ENCODE measurements at regions not wholly inside any gene's neighbourhood (a gene's known extent, or its start where the extent isn't known, plus 50 kb on each side); places are given as distances from the start of the nearest gene placed in this dataset.
"Not testable (repeated sequence)": the region's sequence is repeated elsewhere in the genome, so short reads cannot be mapped to it uniquely, and the experiment has no call there.

DNA sequence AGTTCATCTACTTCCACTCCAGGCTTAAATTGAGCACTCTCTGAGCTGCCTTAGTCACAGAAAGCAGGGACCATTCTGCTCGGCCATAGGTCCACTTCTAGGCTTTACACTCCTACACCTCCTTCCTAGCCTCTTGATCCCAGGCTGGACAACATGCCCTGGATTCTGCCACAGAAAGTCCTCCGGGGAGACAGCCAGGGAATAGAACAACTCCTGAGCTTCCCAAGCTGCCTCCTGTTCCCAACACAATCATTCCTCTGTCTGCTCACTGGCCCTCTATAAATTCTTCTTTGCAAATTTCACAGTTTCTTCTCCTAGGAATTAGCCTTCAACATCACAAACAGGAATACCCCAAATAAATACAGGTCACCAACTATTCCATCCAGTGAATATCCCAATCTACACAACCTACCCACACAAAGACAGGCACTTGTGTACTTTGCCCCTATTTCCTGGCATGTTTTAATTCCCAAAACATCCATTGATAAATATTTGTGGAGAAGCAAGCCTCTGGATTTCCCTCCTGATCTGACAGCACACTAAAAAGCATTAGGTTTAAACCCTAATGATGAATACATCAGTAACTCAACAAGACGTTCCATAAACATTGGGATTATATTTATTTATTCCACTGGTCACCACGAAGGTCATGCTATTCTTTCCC is 125.5 kb downstream of the ENC1 start:
- no peaks in the 10 kb centered on the region for H3K36me3 ChIP-seq (ENCODE audit: low read depth)
- no peaks in the 10 kb centered on the region for H3K4me1 ChIP-seq (ENCODE audit: low read depth)
- TF ChIP-seq, protein P1, sequence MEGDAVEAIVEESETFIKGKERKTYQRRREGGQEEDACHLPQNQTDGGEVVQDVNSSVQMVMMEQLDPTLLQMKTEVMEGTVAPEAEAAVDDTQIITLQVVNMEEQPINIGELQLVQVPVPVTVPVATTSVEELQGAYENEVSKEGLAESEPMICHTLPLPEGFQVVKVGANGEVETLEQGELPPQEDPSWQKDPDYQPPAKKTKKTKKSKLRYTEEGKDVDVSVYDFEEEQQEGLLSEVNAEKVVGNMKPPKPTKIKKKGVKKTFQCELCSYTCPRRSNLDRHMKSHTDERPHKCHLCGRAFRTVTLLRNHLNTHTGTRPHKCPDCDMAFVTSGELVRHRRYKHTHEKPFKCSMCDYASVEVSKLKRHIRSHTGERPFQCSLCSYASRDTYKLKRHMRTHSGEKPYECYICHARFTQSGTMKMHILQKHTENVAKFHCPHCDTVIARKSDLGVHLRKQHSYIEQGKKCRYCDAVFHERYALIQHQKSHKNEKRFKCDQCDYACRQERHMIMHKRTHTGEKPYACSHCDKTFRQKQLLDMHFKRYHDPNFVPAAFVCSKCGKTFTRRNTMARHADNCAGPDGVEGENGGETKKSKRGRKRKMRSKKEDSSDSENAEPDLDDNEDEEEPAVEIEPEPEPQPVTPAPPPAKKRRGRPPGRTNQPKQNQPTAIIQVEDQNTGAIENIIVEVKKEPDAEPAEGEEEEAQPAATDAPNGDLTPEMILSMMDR (IDR thresholded peaks at IDR 0.05), result no peak
- H3K4me3 ChIP-seq, result no peak overlapping the region
- intact Hi-C loops (cut with DNase I, micrococcal nuclease), result no loop called here
- DNase-seq, result no peak
- H3K9me3 ChIP-seq, result no peaks in the 10 kb centered on the region
- no peak for ATAC-seq

DNA sequence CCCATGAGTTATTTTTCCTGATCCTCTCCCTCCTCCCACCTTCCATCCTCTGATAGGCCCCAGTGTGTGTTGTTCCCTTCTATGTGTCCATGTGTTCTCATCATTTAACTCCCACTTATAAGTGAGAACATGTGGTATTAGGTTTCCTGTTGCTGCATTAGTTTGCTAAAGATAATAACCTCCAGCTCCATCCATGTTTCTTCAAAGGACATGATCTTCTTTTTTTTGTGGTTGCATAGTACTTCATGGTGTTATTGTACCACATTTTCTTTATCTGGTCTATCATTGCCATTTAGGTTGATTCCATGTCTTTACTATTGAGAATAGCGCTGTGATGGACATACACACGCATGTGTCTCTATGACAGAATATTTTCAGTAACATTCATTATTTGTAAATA is 128.8 kb downstream of the ENC1 start:
- H3K9me3 ChIP-seq; ATAC-seq; H3K4me1 ChIP-seq (ENCODE audit: low read depth); H3K4me3 ChIP-seq; H3K36me3 ChIP-seq (ENCODE audit: low read depth); DNase-seq; intact Hi-C loops (cut with DNase I, micrococcal nuclease): not testable (repeated sequence)

DNA sequence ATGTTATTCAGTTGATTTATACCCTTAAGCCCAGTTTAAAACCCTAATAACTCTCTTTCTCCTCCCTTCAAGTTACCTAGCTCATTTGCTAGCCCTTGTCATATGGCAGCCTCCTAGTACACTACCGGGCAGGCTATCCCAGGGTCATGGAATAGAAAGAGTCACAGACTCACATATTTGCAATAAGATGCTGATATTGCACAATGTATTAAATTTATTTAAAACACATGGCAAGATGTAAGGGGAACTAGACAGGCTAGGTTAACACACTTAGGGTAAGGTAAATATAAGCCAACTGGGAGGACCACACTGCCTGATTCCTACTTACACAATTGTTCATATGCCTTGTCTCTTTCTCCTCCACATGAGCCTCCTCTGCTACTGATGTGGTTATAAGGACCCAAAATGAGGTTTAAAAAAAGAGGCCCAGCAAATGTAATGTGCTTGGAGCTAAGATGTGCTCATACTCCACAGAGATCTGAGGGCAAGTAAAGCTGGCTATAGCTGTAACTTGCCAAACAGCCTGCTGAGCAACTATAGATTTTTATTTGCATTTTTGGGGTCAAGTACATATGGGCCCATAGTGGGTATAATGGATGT is 130.0 kb downstream of the ENC1 start:
- TF ChIP-seq, protein P1 (IDR thresholded peaks at IDR 0.05), result no peak
- Histone ChIP-seq H3K9me3 (no peaks in the 10 kb centered on the region), H3K36me3 (ENCODE audit: low read depth) (no peaks in the 10 kb centered on the region), H3K4me1 (ENCODE audit: low read depth) (no peaks in the 10 kb centered on the region), H3K4me3 (no peak overlapping the region)
- ATAC-seq, result no peak
- intact Hi-C loops (cut with DNase I, micrococcal nuclease), result no loop called here
- no peak for DNase-seq

DNA sequence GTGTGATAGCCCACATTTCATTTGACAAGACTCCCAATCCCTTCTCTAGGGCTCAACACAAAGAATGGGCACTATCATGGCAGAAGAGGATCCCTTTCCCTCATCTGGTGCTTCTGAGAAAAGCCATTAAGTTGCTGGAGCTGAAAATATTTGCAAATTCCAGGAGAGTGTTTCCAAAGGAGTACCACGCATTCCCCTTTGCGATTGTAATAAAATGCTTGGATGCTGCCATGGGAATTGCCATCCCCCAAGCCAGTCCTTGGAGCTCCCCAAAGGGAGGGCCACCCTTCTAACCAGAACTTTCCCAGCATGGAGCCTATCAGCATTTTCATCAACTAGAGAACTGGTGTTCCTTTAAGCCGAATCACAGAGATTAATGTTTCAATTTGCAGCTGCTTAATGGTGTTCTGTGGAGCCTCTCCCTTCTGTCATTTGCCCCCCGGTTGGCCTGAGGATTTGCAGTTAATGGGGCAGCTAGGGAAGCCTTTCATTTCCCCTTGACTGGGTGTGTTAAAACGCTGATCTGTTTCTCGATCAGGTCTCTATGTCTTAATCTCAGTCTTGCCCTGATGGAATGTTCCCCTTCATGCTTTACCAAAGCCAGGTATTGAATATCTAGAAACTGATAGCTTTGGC is 133.0 kb downstream of the ENC1 start:
- Histone ChIP-seq H3K4me3 (no peak overlapping the region), H3K4me1 (ENCODE audit: low read depth) (peaks cover 2% of the 10 kb centered on the region), H3K9me3 (no peaks in the 10 kb centered on the region), H3K36me3 (ENCODE audit: low read depth) (no peaks in the 10 kb centered on the region)
- TF ChIP-seq, protein P1 (IDR thresholded peaks at IDR 0.05), result no peak
- no peak for DNase-seq
- no peak for ATAC-seq
- intact Hi-C loops (cut with DNase I, micrococcal nuclease), result no loop called here

DNA sequence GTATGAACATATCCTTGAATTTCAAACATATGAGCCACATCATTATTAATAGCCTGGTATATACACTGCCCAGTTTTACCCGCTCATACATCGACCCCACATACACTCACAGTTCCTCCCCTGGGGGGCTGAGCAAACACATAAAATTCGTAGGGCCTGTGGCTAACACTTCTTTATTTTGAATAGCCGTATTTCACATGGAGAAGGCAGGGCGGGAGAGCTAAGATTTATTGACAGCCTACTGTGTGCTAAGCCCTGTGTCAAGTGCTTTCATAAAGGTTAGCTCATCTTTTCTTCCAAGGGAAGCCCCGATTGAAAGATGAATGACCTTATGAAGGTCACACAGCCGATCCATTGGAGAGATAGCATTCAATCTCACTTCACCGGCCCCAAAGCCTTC is 134.4 kb downstream of the ENC1 start:
- TF ChIP-seq, protein P1 (IDR thresholded peaks at IDR 0.05), result no peak
- peaks cover 2% of the 10 kb centered on the region for H3K4me1 ChIP-seq (ENCODE audit: low read depth)
- no peak for ATAC-seq
- no peak overlapping the region for H3K4me3 ChIP-seq
- DNase-seq, result no peak
- no peaks in the 10 kb centered on the region for H3K9me3 ChIP-seq
- no peaks in the 10 kb centered on the region for H3K36me3 ChIP-seq (ENCODE audit: low read depth)
- intact Hi-C loops (cut with DNase I, micrococcal nuclease), result no loop called here

DNA sequence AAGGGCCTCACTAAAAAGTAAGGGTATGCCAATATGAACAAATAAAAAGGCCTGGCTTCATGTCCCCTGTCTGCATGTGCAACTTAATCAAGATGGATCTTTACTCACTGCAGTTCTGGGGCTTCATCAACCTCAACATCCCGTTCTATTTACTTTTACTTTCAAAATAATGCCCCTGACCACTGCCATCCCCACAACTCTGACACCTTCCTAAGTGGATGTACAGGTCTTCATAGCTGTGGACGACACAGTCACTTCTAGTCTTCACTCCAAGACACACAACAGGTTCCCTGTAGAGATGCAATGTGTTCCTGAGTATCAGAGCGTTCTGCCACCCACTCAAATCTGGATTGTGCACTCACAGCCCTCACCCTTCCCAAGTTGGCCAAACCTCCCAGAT is 136.1 kb downstream of the ENC1 start:
- peaks cover 5% of the 10 kb centered on the region for H3K4me1 ChIP-seq (ENCODE audit: low read depth)
- H3K36me3 ChIP-seq (ENCODE audit: low read depth), result no peaks in the 10 kb centered on the region
- no peak overlapping the region for H3K4me3 ChIP-seq
- no peaks in the 10 kb centered on the region for H3K9me3 ChIP-seq
- ATAC-seq (no peak), DNase-seq (no peak)
- TF ChIP-seq, protein P1 (IDR thresholded peaks at IDR 0.05), result no peak
- intact Hi-C loops (cut with DNase I, micrococcal nuclease), result no loop called here
